Activated T-cell treated with anti-CD3 and anti-CD28 coated beads, Interleukin-2, amount 50 U/mL, for 72 hours (primary cell): ENCODE measurements at regions not wholly inside any gene's neighbourhood (a gene's known extent, or its start where the extent isn't known, plus 50 kb on each side); places are given as distances from the start of the nearest gene placed in this dataset.

Experiments
- ATAC-seq, 2 donors: fragments of 150-1000 bp; cut with Tn5 transposase; replicated peaks in 1 of 2; 2 replicates each; pipeline ENCODE4 v1.10.0; 2021; ENCODE audit warnings: moderate library complexity in 2 of 2, mild to moderate bottlenecking in 1 of 2
- DNase-seq, 2 donors: peaks; one replicate each; pipeline ENCODE4 v3.0.0; 2021 to 2022; ENCODE audit warnings: mixed read lengths in 1 of 2
- H3K27ac Mint-ChIP-seq: one replicate; pipeline ENCODE4 v1.8.0; 2022; ENCODE audit warnings: mild to moderate bottlenecking, moderate library complexity, mixed read lengths
- H3K27me3 Mint-ChIP-seq: one replicate; pipeline ENCODE4 v1.8.0; 2022; ENCODE audit warnings: low read depth, mixed read lengths
- H3K36me3 Mint-ChIP-seq, 2 donors: one replicate each; pipeline ENCODE4 v1.8.0; 2022; ENCODE audit warnings: mixed read lengths in 2 of 2, mild to moderate bottlenecking in 1 of 2; ENCODE audit not compliant: insufficient read depth in 2 of 2
- H3K4me1 Mint-ChIP-seq: one replicate; pipeline ENCODE4 v1.8.0; 2022; ENCODE audit warnings: low read depth, mixed read lengths
- H3K4me3 Mint-ChIP-seq, 2 donors: one replicate each; pipeline ENCODE4 v1.8.0; 2022; ENCODE audit warnings: mild to moderate bottlenecking in 2 of 2, mixed read lengths in 2 of 2, moderate library complexity in 2 of 2
- H3K9me3 Mint-ChIP-seq, 2 donors: one replicate each; pipeline ENCODE4 v1.8.0; 2022; ENCODE audit warnings: mixed read lengths in 2 of 2

DNA sequence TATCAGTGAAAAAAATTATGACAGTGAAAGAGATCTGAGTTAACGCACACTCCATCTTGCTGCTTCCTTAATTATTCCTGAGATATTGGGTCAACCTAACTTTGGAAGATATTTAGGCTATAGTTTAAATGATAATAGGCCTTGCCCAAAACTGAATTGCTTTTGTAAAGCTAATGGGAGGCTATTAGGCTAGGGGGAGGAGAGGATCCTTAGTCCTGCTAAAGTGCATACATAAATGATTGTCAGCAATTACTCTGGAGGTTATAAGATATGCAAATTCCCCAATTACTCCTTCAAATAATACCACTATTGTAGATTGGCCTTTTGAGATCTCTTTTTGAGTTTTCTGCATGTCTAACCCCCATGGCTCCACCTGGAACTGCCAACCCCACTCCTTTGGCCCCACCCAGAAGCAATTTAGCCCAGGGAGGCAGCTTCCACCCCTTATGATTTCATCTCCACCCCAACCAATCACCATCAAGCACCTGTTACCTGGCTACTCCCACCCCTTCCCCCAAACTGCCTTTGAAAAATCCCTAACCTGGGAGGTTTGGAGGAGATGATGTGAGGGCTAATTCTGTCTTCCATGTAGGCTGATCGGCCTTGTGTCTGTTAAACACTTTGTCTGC is 509.3 kb upstream of the TGFBR2 start:
- H3K4me3 Mint-ChIP-seq, result no peak overlapping the region
- peaks cover 1 to 4% of the 10 kb centered on the region in 2 donors for H3K9me3 Mint-ChIP-seq
- DNase-seq (no peak), ATAC-seq (no peak)
- H3K4me1 Mint-ChIP-seq, result peaks cover 10% of the 10 kb centered on the region
- no peaks in the 10 kb centered on the region for H3K36me3 Mint-ChIP-seq
- H3K27ac Mint-ChIP-seq, result no peak overlapping the region
- no peaks in the 10 kb centered on the region for H3K27me3 Mint-ChIP-seq

- Mint-ChIP-seq H3K9me3 (peaks cover 1 to 4% of the 10 kb centered on the region in 2 donors), H3K36me3 (no peaks in the 10 kb centered on the region), H3K4me1 (peaks cover 10% of the 10 kb centered on the region), H3K27me3 (peaks cover under 1% of the 10 kb centered on the region), H3K4me3 (no peak overlapping the region), H3K27ac (no peak overlapping the region)
- ATAC-seq (no peak), DNase-seq (no peak)
Observed at GRCh38 chr3:30098243-30098642, 508.2 kb upstream of the TGFBR2 start.

DNA sequence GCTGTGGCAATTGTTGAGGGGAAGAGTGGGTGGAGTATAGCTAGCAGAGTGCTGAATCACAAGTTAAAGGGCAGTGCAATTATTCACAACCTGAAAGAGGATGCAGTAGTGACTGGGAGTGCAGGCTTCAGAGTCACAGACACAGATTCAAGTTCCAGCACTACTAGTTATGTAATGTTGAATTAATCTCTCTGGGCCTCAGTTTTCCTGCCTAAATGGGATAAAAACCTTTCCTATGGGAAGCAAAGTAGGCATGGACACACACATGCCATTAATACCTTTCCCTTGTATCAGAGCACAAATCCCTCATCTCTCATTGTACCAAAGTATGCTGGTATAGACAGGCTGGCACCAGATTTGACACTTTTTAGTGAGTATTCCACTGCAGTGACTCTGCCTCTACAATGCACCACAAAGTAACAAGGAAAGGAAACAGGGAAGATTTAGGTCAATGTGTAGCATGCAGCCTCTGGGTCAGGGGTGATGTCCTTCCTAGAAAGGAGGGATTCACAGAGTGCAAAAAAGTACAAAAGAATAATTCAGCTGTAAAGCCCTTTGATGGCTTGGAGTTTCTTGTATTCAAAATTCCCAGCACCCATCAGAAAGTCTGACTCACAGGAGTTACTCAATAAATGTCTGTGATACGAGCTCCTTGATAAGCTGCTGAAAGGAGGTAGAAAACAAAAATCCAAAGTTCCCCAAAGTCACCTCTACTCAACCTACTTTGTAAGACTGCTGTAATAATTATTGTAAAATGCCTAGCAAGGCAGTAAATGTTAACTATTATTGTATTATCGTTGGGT is 507.5 kb upstream of the TGFBR2 start:
- H3K36me3 Mint-ChIP-seq, result no peaks in the 10 kb centered on the region
- peaks cover 6% of the 10 kb centered on the region for H3K27me3 Mint-ChIP-seq
- DNase-seq, result no peak
- peak; percentile 55 to 62 for ATAC-seq
- H3K4me3 Mint-ChIP-seq, result no peak overlapping the region
- H3K9me3 Mint-ChIP-seq, result peaks cover 1 to 4% of the 10 kb centered on the region in 2 donors
- H3K27ac Mint-ChIP-seq, result no peak overlapping the region
- H3K4me1 Mint-ChIP-seq, result peaks cover 10% of the 10 kb centered on the region

DNA sequence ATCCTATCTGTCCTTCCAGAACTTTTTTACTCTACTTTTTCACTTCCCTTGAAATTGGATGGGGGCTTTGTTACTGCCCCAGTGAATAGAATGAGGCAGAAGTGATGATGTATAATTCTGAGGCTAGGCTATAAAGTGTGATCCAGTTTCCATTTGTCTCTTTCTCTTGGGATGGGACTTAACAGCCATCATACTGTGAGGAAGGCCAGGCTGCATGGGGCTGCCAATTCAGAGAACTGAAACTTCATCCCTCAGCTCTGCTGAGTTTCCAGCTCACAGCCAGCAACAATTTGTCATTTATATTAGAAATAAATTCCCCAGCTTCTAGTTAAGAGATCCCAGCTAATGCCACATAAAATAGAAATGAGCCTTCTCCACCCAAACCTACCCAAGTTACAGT is 504.0 kb upstream of the TGFBR2 start:
- Mint-ChIP-seq H3K9me3 (peaks cover 0 to 2% of the 10 kb centered on the region in 2 donors), H3K4me3 (no peak overlapping the region), H3K36me3 (no peaks in the 10 kb centered on the region), H3K27me3 (peaks cover 11% of the 10 kb centered on the region), H3K27ac (no peak overlapping the region), H3K4me1 (peaks cover 10% of the 10 kb centered on the region)
- DNase-seq (no peak), ATAC-seq (no peak)

GRCh38 chr3:30103186-30103585 is 503.2 kb upstream of the TGFBR2 start:
- Mint-ChIP-seq H3K4me3 (no peak overlapping the region), H3K27me3 (peaks cover 11% of the 10 kb centered on the region), H3K9me3 (peaks cover 0 to 2% of the 10 kb centered on the region in 2 donors), H3K27ac (no peak overlapping the region), H3K36me3 (no peaks in the 10 kb centered on the region), H3K4me1 (peaks cover 9% of the 10 kb centered on the region)
- DNase-seq (no peak), ATAC-seq (no peak)

DNA sequence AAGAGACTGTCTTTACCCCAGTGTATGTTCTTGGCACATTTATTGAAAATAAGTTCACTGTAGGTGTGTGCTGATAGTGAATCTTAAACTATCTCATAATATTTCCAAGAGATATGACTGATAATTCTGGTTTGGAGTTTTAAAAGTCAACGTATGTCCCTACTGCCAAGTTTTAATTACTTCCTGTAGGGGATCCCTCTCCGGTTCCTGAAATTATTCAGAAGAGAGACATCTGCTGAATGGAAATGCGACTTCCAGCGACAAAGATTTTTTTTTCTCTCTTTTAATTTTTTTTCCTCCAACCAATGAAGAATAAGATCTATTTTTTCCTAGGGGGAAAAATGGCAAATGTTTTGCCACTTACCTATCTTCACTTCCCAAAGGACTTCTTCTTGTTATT is 498.9 kb upstream of the TGFBR2 start:
- Mint-ChIP-seq H3K4me1 (no peaks in the 10 kb centered on the region), H3K9me3 (peaks cover 0 to 2% of the 10 kb centered on the region in 2 donors), H3K4me3 (no peak overlapping the region), H3K27me3 (peaks cover 17% of the 10 kb centered on the region), H3K27ac (no peak overlapping the region), H3K36me3 (no peaks in the 10 kb centered on the region)
- ATAC-seq, result no peak
- DNase-seq, result no peak

GRCh38 chr3:30112411-30112810 is 494.0 kb upstream of the TGFBR2 start:
- ATAC-seq, result no peak
- Mint-ChIP-seq H3K9me3 (no peaks in the 10 kb centered on the region), H3K27ac (peak overlapping the region; percentile 87), H3K4me3 (no peak overlapping the region), H3K4me1 (peaks cover 6% of the 10 kb centered on the region), H3K36me3 (no peaks in the 10 kb centered on the region), H3K27me3 (peaks cover 6% of the 10 kb centered on the region)
- DNase-seq, result no peak

- Mint-ChIP-seq H3K4me1 (peaks cover 6% of the 10 kb centered on the region), H3K36me3 (no peaks in the 10 kb centered on the region), H3K9me3 (no peaks in the 10 kb centered on the region), H3K4me3 (no peak overlapping the region), H3K27ac (no peak overlapping the region), H3K27me3 (peaks cover 6% of the 10 kb centered on the region)
- no peak for ATAC-seq
- no peak for DNase-seq
Observed at GRCh38 chr3:30112902-30113484, 493.4 kb upstream of the TGFBR2 start.

DNA sequence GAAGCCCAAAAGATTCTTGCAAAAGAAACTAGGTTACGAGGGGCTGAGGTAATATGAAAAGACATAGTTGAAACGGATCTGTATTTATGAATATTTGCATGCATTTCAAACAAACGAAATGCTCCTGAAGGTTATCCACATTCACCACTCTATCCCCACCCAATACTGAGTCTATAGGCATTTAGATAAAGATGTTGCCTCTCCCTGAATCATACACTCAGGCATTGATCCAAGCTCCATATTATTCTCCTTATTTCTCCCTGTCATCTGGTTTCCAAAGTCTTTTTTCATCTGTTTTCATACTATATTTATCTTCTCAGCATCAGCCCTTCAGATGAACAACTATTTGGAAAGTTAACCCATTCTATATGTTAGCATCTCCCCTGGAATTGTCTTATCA is 492.5 kb upstream of the TGFBR2 start:
- Mint-ChIP-seq H3K4me3 (no peak overlapping the region), H3K27me3 (peaks cover 6% of the 10 kb centered on the region), H3K4me1 (peaks cover 6% of the 10 kb centered on the region), H3K27ac (no peak overlapping the region), H3K9me3 (no peaks in the 10 kb centered on the region), H3K36me3 (no peaks in the 10 kb centered on the region)
- ATAC-seq (no peak), DNase-seq (no peak)

DNA sequence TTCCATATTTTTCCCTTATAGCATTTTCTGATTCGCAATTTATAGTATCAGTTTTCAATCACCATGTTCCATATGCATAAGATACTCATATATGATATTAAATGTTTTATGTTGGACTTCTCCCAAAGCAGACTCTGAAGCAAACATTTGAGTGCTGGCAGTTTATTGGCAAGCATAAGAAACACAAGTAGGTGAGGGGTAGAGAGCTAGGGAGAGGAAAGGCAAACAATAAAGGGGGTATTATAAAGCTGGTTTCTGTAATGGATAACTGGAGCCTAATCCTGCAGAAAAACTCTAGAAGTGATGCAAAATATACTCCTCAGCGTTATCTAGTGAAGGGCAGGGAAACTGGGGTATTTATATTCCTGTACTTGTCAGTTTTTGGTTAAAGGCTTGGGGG is 491.5 kb upstream of the TGFBR2 start:
- H3K36me3 Mint-ChIP-seq, result no peaks in the 10 kb centered on the region
- no peak overlapping the region for H3K27ac Mint-ChIP-seq

GRCh38 chr3:30122359-30122758 is 484.0 kb upstream of the TGFBR2 start:
- Mint-ChIP-seq H3K4me3 (no peak overlapping the region), H3K36me3 (peaks cover 0 to 2% of the 10 kb centered on the region in 2 donors), H3K27ac (no peak overlapping the region), H3K4me1 (no peaks in the 10 kb centered on the region), H3K27me3 (no peaks in the 10 kb centered on the region), H3K9me3 (peaks cover 1 to 2% of the 10 kb centered on the region in 2 donors)
- no peak for DNase-seq
- no peak for ATAC-seq

More for the DNA sequence above, 491.5 kb upstream of the TGFBR2 start:
- no peaks in the 10 kb centered on the region for H3K9me3 Mint-ChIP-seq
- ATAC-seq (no peak), DNase-seq (no peak)
- no peak overlapping the region for H3K4me3 Mint-ChIP-seq
- peaks cover 6% of the 10 kb centered on the region for H3K4me1 Mint-ChIP-seq
- H3K27me3 Mint-ChIP-seq, result no peaks in the 10 kb centered on the region

DNA sequence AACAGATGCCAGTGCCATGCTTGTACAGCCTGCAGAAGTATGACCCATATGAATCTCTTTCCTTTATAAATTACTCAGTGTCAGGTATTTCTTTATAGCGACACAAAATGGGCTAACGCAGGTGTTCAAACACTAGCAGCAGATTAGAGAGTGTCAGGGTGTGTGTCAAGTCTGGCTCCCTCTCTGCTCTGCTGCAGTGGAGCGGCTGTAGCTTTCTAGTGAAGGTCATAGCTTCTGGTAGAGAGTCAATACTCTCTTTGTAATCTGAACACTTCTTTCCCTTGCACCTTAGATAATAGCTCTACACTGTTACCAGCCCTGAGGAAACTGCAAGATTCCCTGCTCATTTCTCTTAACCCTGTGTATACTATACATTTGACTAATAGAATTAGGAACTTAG is 483.2 kb upstream of the TGFBR2 start:
- no peaks in the 10 kb centered on the region for H3K27me3 Mint-ChIP-seq
- H3K4me1 Mint-ChIP-seq, result no peaks in the 10 kb centered on the region
- H3K36me3 Mint-ChIP-seq, result peaks cover 0 to 3% of the 10 kb centered on the region in 2 donors
- no peak for ATAC-seq
- peaks cover 3% of the 10 kb centered on the region in 2 donors for H3K9me3 Mint-ChIP-seq
- H3K27ac Mint-ChIP-seq, result no peak overlapping the region
- no peak overlapping the region for H3K4me3 Mint-ChIP-seq
- DNase-seq, result no peak

- ATAC-seq, result no peak
- Mint-ChIP-seq H3K4me3 (no peak overlapping the region), H3K36me3 (peaks cover 0 to 3% of the 10 kb centered on the region in 2 donors)
Observed at GRCh38 chr3:30123755-30124154, 482.6 kb upstream of the TGFBR2 start.

More at GRCh38 chr3:30123755-30124154, 482.6 kb upstream of the TGFBR2 start:
- Mint-ChIP-seq H3K27ac (no peak overlapping the region), H3K9me3 (peaks cover 3% of the 10 kb centered on the region in 2 donors), H3K27me3 (no peaks in the 10 kb centered on the region), H3K4me1 (no peaks in the 10 kb centered on the region)
- DNase-seq, result no peak
